ENCODE measurements at regions not wholly inside any gene's neighbourhood (a gene's known extent, or its start where the extent isn't known, plus 50 kb on each side); places are given as distances from the start of the nearest gene placed in this dataset.

DNA sequence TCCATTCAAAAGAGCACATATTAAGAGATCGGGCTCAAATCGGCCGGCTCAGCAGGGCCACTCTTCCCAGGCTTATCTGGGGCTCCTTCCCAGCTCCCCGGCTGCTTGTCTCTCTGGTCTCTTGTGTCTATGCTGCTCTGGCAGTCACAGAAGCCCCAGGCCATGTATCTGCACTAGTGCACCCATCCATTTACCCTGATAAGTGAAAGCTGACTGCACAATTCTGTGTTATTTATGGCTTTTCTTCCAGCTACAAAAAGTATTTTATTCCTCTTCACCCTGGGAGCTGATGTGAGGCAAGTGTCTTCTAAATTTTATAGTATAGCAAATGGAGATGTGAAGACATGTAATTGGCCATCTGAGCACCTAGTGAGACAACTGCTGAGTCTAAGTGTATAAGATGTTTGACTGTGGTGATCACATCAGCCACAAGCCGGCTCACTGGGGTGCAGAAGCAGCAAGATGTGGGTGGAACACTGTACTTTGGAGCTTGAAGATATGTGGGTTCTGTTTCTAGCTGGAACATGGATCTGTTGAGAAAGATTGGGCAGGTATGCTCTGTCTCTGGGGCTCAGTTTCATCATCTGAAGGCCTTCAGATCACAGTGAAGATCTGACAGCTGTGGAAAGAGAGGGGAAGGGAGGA, 78.1 kb upstream of the MPHOSPH6 start:
- DNase-seq (ENCODE audit: low read depth) = no peak
- TF ChIP-seq, protein P1, sequence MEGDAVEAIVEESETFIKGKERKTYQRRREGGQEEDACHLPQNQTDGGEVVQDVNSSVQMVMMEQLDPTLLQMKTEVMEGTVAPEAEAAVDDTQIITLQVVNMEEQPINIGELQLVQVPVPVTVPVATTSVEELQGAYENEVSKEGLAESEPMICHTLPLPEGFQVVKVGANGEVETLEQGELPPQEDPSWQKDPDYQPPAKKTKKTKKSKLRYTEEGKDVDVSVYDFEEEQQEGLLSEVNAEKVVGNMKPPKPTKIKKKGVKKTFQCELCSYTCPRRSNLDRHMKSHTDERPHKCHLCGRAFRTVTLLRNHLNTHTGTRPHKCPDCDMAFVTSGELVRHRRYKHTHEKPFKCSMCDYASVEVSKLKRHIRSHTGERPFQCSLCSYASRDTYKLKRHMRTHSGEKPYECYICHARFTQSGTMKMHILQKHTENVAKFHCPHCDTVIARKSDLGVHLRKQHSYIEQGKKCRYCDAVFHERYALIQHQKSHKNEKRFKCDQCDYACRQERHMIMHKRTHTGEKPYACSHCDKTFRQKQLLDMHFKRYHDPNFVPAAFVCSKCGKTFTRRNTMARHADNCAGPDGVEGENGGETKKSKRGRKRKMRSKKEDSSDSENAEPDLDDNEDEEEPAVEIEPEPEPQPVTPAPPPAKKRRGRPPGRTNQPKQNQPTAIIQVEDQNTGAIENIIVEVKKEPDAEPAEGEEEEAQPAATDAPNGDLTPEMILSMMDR (IDR thresholded peaks at IDR 0.05; ENCODE audit: control insufficient read depth, insufficient read depth, low read depth, low read length, missing control alignments) = no peak
- H3K4me3 ChIP-seq (ENCODE audit: control insufficient read depth, low read depth, low read length) = no peak overlapping the region

DNA sequence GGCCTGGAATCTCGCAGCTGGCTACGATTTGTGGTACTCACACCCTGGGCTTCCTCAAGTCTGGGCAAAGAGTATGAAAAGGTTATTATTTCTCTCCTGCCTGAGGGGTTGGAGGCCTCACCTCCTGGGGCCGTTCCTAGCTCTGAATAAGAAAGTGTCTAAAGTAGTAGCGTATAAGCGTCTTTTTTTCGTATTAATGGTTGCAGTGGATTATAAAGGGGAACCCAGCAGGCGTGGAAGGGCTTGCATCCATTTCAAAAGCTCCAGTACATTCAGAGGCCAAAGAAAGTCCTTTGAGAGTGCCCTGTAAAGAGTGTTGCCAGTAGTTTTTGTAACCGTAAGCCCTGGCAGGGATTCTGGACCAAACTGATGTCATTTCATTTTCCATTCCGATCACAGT, 72.2 kb upstream of the MPHOSPH6 start:
- TF ChIP-seq, protein P1 (IDR thresholded peaks at IDR 0.05; ENCODE audit: control insufficient read depth, insufficient read depth, low read depth, low read length, missing control alignments) = no peak
- H3K4me3 ChIP-seq (ENCODE audit: control insufficient read depth, low read depth, low read length) = no peak overlapping the region
- no peak for DNase-seq (ENCODE audit: low read depth)

DNA sequence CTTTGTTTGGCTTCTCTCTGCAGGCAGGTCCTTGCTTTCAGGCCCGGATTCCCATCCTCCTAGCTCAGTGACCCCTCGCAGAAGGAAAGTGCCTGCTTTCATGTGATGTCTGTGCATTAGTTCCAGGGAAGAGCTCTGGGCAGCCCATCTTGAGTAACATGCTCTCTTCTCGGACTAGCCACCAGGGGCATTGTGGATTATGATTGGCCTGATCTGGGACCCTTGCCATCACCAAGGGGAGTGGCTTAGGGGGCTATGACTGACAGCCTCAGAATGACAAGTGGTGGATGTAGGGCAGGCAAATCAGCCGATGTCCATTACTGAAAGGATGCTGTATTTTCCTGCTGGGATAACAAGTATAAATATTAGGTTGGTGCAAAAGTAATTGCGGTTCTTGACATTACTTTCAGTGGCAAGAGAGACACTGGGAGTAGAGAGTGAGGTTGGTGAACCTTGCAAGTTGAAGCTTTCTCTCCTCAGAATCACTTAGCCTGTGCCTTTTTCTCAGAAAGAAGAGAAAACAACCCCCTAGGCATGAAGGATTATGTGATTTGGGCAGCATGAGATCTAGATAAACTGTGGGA, 71.5 kb upstream of the MPHOSPH6 start:
- DNase-seq (ENCODE audit: low read depth) = no peak
- H3K4me3 ChIP-seq (ENCODE audit: control insufficient read depth, low read depth, low read length) = no peak overlapping the region
- TF ChIP-seq, protein P1 (IDR thresholded peaks at IDR 0.05; ENCODE audit: control insufficient read depth, insufficient read depth, low read depth, low read length, missing control alignments) = no peak

DNA sequence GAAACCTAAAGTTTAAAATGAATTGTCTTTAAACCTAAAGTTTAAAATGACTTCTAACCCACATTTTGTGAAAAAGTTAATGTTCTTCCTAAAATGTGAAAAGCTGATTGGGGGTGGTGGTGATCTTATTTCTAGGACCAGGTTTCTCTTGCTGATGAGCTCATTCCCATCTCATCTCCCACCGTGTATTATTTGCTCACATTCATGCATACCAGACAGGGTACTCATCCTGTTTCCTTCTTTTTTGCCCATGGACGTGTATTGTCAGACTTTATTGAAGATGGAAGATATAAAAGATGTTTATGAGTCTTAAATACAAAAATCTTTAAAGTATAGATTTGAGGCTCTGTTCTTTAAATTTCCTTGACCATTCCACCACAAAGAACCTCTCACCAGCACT, 70.1 kb upstream of the MPHOSPH6 start:
- no peak for DNase-seq (ENCODE audit: low read depth)
- no peak overlapping the region for H3K4me3 ChIP-seq (ENCODE audit: control insufficient read depth, low read depth, low read length)
- TF ChIP-seq, protein P1 (IDR thresholded peaks at IDR 0.05; ENCODE audit: control insufficient read depth, insufficient read depth, low read depth, low read length, missing control alignments) = no peak

DNA sequence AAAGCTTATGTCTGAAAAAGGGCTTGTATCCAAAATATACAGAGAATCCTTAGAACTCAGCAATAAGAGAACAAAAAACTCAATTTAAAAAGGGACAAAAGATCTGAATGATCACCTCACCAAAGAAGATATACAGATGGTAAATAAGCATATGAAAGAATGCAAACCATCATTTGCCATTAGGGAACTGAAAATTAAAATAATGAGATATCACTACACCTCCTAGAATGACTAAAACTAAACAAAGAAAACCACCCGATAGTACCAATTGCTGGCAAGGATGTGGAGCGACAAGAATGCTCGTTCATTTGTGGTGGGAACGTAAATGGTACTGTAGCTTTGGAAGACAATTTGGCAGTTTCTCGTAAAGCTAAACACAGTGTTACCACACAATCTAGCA, 66.9 kb upstream of the MPHOSPH6 start:
- H3K4me3 ChIP-seq (ENCODE audit: control insufficient read depth, low read depth, low read length) = no peak overlapping the region
- TF ChIP-seq, protein P1 (IDR thresholded peaks at IDR 0.05; ENCODE audit: control insufficient read depth, insufficient read depth, low read depth, low read length, missing control alignments) = no peak
- DNase-seq (ENCODE audit: low read depth) = no peak

DNA sequence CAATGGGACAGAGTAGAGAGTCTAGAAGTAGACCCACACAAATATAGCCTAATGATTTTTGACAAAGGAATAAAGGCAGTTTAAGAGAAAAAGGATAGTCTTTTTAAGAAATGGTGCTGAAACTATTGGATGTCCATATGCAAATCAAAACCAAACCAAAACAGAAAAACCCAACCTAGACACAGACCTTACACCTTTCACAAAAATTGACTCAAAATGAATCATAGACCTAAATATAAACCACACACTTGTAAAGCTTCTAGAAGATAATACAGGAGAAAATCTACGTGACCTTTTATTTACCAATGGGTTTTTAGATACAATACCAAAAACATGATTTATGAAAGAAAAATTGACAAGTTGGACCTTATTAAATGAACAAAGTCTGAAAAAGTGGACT, 66.4 kb upstream of the MPHOSPH6 start:
- H3K4me3 ChIP-seq (ENCODE audit: control insufficient read depth, low read depth, low read length) = no peak overlapping the region
- TF ChIP-seq, protein P1 (IDR thresholded peaks at IDR 0.05; ENCODE audit: control insufficient read depth, insufficient read depth, low read depth, low read length, missing control alignments) = no peak
- DNase-seq (ENCODE audit: low read depth) = no peak

All from AG09309 (cell line).